Forelimb muscle (tissue), 1 donor: ENCODE measurements at regions not wholly inside any gene's neighbourhood (a gene's known extent, or its start where the extent isn't known, plus 50 kb on each side); places are given as distances from the start of the nearest gene placed in this dataset.

Experiments
- DNase-seq: peaks from one replicate; pipeline ENCODE4 v3.0.0-alpha.2; 2013; ENCODE audit warnings: low read depth

- DNase-seq = no peak
Measured at GRCh38 chr13:38606699-38607535, 80.0 kb upstream of the FREM2 start.

- DNase-seq = no peak
Measured at GRCh38 chr13:38617936-38618335, 68.9 kb upstream of the FREM2 start.

- DNase-seq = no peak
Measured at GRCh38 chr13:38618336-38618735, 68.5 kb upstream of the FREM2 start.

- DNase-seq = no peak
Measured at GRCh38 chr13:38618881-38619280, 68.0 kb upstream of the FREM2 start.

GRCh38 chr13:38620876-38621275, 66.0 kb upstream of the FREM2 start:
- DNase-seq = no peak

GRCh38 chr13:38624822-38625221, 62.1 kb upstream of the FREM2 start:
- no peak for DNase-seq

- DNase-seq = no peak
Measured at GRCh38 chr13:38628554-38628953, 58.3 kb upstream of the FREM2 start.

- DNase-seq = no peak
Measured at GRCh38 chr13:38630780-38631179, 56.1 kb upstream of the FREM2 start.

- no peak for DNase-seq
Measured at GRCh38 chr13:38635030-38635429, 51.8 kb upstream of the FREM2 start.

- no peak for DNase-seq
Measured at GRCh38 chr13:38636073-38636472, 50.8 kb upstream of the FREM2 start.

GRCh38 chr13:38636761-38637160, 50.1 kb upstream of the FREM2 start:
- DNase-seq = no peak
